ENCODE measurements at regions not wholly inside any gene's neighbourhood (a gene's known extent, or its start where the extent isn't known, plus 50 kb on each side); places are given as distances from the start of the nearest gene placed in this dataset.
"Not testable (repeated sequence)": the region's sequence is repeated elsewhere in the genome, so short reads cannot be mapped to it uniquely, and the experiment has no call there.

GRCh38 chr5:87145853-87146252, 121.8 kb upstream of the RASA1 start:
- not testable (repeated sequence) for FAIRE-seq

- no peak for FAIRE-seq
These were observed 120.2 kb upstream of the RASA1 start for GRCh38 chr5:87147441-87147840.

DNA sequence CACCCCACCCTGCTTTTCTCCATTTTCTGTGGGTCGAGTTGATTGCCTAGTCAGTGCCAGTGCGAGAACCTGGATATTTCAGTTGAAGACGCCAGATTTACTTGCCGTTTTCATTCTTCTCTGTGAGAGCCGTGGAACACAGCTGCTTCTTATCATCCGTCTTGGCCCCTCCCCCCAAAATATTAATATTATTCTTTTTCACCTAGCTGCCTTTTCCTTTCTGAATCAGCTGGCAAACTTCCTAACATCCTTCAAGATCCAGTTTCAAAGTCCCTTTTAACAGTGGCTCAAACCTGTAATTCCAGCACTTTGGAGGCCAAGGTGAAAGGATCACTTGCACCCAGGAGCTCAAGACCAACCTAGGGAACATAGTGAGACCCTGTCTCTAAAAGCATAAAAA, 117.1 kb upstream of the RASA1 start:
- no peak for FAIRE-seq

- FAIRE-seq = no peak
These were observed 116.1 kb upstream of the RASA1 start for GRCh38 chr5:87151547-87151946.

- FAIRE-seq = no peak
These were observed 114.8 kb upstream of the RASA1 start for GRCh38 chr5:87152886-87153285.

DNA sequence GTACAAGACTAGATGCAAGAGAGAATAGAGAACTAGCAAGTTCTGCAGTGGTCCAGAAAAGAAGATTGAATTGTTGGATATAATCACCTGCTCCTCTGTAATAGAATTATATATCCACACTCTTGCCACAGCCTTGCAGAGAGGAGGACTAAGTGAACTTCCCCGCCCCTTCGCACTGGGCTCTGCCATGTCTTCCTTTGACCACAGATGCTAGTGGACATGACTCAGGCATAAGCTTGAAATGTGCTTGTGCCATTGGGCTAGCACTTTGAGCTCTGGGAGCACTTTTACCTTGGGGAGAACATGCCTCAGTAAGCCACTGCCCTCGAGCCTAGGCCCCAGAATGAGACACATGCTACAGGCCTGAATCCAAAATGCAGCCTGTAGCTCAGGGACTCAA, 113.5 kb upstream of the RASA1 start:
- no peak for FAIRE-seq

DNA sequence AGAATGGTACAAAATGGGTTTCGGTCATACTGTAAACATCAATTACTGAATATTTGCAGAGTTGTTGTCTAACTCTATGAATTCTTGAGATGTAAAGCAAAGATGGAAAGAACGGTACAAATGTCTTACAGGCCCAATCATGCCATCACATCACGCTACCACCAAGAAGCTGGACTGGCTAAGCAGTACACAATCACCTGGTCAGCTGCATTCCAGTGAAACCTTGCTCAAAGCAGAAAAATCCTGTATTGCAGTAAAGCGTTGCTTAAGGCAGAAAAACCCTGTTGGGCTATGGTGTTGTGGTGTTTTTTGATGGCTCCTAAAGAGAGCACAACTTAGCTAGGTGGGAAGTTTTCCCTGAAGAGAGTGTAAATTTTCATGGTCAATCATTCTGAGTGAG, 112.6 kb upstream of the RASA1 start:
- no peak for FAIRE-seq

DNA sequence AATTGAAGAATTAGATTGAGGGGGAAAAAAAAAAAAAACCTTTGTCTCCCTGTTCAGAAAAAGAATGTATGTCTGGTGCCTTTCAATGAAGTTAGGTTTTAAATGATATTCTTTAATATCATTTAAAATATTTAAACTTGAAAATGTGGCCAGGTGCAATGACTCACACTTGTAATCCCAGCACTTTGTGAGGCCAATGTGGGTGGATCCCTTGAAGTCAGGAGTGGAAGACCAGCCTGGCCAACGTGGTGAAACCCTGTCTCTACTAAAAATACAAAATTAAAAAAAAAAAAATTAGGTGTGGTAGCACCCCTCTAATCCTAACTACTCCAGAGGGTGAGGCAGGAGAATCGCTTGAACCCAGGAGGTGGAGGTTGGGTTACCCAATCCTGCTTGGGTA, 111.1 kb upstream of the RASA1 start:
- no peak for FAIRE-seq

GRCh38 chr5:87164409-87164808, 103.3 kb upstream of the RASA1 start:
- no peak for FAIRE-seq

DNA sequence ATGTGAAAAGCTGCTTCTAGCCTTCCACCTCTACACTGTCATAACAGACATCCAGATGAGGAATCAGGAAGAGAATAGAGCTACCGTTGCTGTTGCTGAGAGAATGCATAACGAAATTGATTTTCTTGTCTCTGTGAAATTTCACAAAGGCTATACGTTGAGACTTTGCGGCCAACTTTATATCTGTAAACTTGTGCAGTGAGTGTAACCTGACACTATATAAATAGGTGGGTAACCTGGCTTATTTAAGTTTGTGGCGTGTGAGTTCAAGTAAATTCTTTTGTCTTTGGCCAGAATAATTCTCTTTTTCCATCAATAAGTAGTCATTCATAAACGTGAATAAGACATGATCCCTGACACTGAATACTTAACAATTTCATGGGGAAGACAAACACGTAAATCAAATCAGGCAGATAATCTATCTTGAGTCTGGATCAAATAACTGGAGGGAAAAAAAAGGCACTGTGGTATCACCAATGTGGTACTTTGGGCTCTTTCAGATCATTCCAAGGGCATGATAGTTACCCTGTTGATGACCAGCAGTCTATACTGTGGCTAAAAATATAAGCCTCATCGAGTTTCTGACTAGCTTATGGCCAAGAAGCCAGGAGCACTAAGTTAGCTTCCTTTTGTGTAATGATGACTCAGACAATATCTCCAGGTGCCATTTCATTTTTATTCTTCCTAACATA, 98.2 kb upstream of the RASA1 start:
- FAIRE-seq = no peak

- no peak for FAIRE-seq
These were observed 96.9 kb upstream of the RASA1 start for GRCh38 chr5:87170799-87171198.

GRCh38 chr5:87182649-87183048, 85.0 kb upstream of the RASA1 start:
- FAIRE-seq = no peak

DNA sequence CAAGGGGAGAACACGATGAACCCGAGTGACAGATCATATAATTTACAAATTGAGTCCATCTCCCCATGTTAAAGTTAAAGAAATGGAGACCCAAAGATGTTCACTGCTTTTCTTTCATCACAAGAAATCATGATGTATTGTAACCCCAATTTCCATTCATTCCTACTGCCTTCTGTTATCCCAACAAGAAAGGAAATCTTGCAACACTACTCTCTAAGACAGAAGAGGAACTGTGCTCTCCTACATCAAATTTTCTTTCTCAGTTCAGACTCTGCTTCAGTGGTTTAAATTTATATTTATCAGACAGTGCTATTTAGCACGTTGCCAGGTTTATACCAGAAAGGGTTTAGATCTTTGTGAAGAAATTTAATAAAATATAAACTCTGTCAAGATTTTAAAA, 83.8 kb upstream of the RASA1 start:
- no peak for FAIRE-seq

DNA sequence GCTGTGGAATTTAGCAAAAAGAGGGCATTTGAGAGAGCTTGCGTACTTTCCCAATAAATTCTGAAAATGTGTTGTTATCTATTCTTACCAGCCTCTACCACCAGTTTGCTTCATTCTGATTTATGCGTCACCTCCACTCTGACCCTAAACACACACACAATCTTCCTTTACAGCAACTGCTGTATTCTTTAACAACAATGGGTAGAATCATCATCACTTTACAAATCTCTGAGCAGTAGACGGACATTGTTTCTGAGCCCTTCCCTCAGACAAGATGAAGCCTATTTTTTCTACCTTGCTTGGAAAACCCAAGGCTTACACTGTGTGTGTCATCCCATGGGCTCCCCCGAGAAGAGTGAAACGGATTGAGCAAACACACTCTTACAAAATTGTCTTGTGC, 83.1 kb upstream of the RASA1 start:
- FAIRE-seq = no peak

GRCh38 chr5:87185838-87186237, 81.8 kb upstream of the RASA1 start:
- no peak for FAIRE-seq

DNA sequence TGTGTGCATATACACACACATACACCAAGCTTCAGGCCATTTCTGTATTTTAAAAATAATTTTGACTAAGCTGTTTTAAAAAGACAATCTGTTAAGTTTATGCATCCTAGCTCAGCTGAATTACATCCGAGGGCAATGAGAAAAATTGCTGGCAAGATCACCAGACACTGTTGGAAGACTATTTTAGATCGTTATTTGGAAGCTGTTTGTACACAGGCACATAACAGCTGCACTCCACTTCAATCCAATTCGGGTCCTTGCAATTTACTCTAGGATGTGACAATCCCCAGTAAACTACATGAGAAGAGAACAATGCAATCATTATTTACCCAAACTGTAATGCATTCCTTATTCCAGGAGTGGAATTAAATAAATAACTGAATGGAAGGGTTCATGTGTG, 79.3 kb upstream of the RASA1 start:
- FAIRE-seq = no peak

DNA sequence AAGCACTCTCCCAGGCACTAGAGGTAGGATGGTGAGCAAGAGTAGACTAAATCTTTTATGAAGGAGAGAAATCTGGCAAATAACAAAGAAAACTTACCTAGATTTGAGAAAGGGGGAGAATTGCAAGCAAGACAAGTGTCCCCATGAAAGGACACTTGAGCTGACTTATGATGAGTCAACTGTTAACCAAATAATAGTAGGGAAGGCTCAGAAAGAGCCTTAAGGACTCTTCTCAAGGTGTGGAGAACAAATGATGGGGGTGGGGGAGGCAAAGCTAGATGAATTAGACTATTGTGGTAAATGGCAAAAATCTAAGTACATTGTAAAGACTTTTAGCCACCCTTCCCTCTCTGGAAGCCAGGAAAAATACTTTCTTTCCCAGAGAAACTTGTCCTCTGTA, 77.6 kb upstream of the RASA1 start:
- no peak for FAIRE-seq

DNA sequence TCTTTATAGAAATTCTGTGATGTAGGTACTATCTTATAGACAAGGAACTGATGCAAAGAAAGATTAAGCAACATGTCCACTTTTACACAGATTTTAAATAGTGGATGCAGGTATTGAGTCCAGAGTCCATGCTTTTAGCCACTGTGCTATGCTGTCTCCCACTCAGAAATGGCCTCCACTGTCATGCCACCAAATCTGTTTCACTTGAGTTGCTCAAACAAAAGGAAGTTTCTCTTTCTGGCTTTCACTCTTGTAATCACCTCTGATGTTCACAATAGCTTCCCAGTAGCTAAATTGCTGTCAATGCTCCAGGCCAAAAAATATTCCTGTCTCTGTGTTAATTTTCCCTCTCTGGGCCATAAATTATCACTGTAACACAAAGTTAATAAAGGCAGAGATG, 77.0 kb upstream of the RASA1 start:
- FAIRE-seq = no peak

DNA sequence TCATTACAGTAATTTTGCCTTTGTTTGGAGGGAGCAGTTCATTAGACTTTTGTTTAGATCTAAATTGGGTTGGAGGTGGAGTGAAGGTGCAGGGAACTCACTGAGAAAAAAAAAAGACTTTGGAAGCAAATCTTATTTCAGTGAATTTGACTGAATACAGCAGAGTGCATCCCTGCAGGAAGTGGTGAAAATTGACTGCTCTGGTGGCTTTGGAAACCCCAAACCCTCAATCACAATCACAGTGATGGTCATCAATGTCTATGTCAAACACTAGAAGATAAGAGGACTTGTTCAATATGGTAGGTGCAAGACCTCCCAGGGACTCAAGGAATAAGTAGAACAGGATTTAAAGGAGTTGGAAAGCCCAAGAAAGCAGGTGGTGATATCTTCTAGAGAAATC, 76.0 kb upstream of the RASA1 start:
- FAIRE-seq = no peak

GRCh38 chr5:87195104-87195591, 72.5 kb upstream of the RASA1 start:
- FAIRE-seq = no peak

GRCh38 chr5:87195616-87196015, 72.1 kb upstream of the RASA1 start:
- FAIRE-seq = no peak

DNA sequence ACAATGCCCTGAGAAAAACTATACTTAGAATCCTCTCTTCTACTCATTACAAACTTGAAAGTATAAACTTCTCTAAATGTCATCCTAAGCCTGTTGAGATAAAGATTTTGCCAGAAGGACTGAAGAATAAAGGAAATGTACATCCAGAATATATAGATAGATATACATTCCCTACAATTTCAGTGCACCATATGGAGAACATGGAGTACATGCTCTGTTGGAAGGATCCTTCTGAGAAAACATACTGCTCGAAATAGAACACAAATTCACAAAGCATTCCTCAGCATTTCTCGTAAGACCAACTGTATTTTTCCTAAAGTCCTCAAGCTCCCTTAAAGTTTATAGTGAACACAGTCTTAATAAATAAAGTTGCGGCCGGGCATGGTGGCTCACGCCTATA, 69.7 kb upstream of the RASA1 start:
- no peak for FAIRE-seq

DNA sequence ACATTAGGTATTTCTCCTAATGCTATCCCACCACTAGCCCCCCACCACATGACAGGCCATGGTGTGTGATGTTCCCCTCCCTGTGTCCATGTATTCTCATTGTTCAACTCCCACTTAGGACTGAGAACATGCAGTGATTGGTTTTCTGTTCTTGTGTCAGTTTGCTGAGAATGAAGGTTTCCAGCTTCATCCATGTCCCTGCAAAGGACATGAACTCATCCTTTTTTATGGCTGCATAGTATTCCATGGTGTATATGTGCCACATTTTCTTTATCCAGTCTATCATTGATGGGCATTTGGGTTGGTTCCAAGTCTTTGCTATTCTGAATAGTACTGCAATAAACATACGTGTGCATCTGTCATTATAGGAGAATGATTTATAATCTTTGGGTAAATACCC, 68.4 kb upstream of the RASA1 start:
- not testable (repeated sequence) for FAIRE-seq

- not testable (repeated sequence) for FAIRE-seq
These were observed 68.0 kb upstream of the RASA1 start for GRCh38 chr5:87199704-87200103.

GRCh38 chr5:87210076-87210475, 57.6 kb upstream of the RASA1 start:
- no peak for FAIRE-seq

Measured in endometrium (tissue), 2 donors.